Prostate gland (tissue), 2 donors: ENCODE measurements at regions not wholly inside any gene's neighbourhood (a gene's known extent, or its start where the extent isn't known, plus 50 kb on each side); places are given as distances from the start of the nearest gene placed in this dataset.

ENCODE experiments used
- CTCF ChIP-seq, 4 experiments: fragments of 200-600 bp in 2 of 4; fragments of 450-650 bp in 2 of 4; sonication (generic) in 2 of 4; IDR thresholded peaks; 1 replicate in 3 of 4; 2 replicates in 1 of 4; pipeline ENCODE4 v1.5.1; 2016 to 2019; ENCODE audit warnings: antibody characterized with exemption in 4 of 4, mild to moderate bottlenecking in 2 of 4, moderate library complexity in 2 of 4
- POLR2AphosphoS5 ChIP-seq: sonication (generic); formaldehyde crosslinking; IDR thresholded peaks from one replicate; pipeline ENCODE4 v1.6.1; 2017; ENCODE audit warnings: antibody characterized with exemption

GRCh38 chr16:54453871-54454270, 167.3 kb upstream of the IRX3 start:
- TF ChIP-seq POLR2AphosphoS5, result no peak
- no peak for TF ChIP-seq CTCF (IDR thresholded peaks at IDR 0.05)
